Kidney (tissue), 13 donors: ENCODE measurements at regions not wholly inside any gene's neighbourhood (a gene's known extent, or its start where the extent isn't known, plus 50 kb on each side); places are given as distances from the start of the nearest gene placed in this dataset.

Experiments
- DNase-seq, 5 donors: peaks; one replicate each; pipeline ENCODE4 v3.0.0-alpha.2; 2013 to 2020
- FAIRE-seq: peaks from 2 replicates; lab custom pipeline; 2012; peaks lifted over from hg19 to GRCh38; lab: Jason Lieb, UNC
- H3K27ac ChIP-seq, 2 donors: one replicate each; pipeline ENCODE4 v1.7.0; 2013; ENCODE audit warnings: low read depth in 2 of 2, low read length in 2 of 2, inconsistent platforms in 1 of 2
- H3K27me3 ChIP-seq: one replicate; pipeline ENCODE4 v1.7.1; 2013; ENCODE audit warnings: low read length, inconsistent platforms; ENCODE audit not compliant: control insufficient read depth, insufficient read depth
- H3K36me3 ChIP-seq, 3 donors: one replicate each; pipeline versions ENCODE4 v1.7.0 to v1.7.1; 2013; ENCODE audit warnings: low read length in 3 of 3, control low read depth in 1 of 3, inconsistent platforms in 1 of 3; ENCODE audit not compliant: insufficient read depth in 3 of 3, control insufficient read depth in 2 of 3
- H3K4me1 ChIP-seq, 3 donors: one replicate each; pipeline versions ENCODE4 v1.7.0 to v1.7.1; 2013; ENCODE audit warnings: low read length in 3 of 3, inconsistent platforms in 1 of 3, low read depth in 1 of 3; ENCODE audit not compliant: control insufficient read depth in 2 of 3, insufficient read depth in 2 of 3
- H3K4me3 ChIP-seq, 3 donors: one replicate each; pipeline versions ENCODE4 v1.7.0 to v1.8.1; 2013; ENCODE audit warnings: low read length in 3 of 3, control low read depth in 1 of 3, inconsistent platforms in 1 of 3
- H3K9ac ChIP-seq, 3 donors: one replicate each; pipeline versions ENCODE4 v1.7.0 to v1.7.1; 2013; ENCODE audit warnings: low read length in 3 of 3, control low read depth in 1 of 3, inconsistent platforms in 1 of 3
- H3K9me3 ChIP-seq, 3 donors: one replicate each; pipeline versions ENCODE4 v1.7.0 to v1.7.1; 2013; ENCODE audit warnings: low read length in 3 of 3, control low read depth in 1 of 3, inconsistent platforms in 1 of 3; ENCODE audit not compliant: control insufficient read depth in 2 of 3, insufficient read depth in 1 of 3
- CTCF ChIP-seq: IDR thresholded peaks from 3 replicates; pipeline ENCODE4 v1.5.1; 2012; ENCODE audit warnings: mild to moderate bottlenecking, moderate library complexity, borderline replicate concordance; ENCODE audit not compliant: insufficient read depth; ENCODE audit errors: extremely low read depth
- intact Hi-C: fragments of 100-400 bp; cut with DNase I; formaldehyde crosslinking; loops from one replicate; pipeline ENCODE4 v1.11.1; 2022
- donor health status: control.
- donor health status: control.
- donor health status: control.
- donor health status: control.
- donor health status: control.
- donor health status: DM: yes; HTN: yes; CAD: no.
- donor health status: Normal renal cell carcinoma (clear cell type).

GRCh38 chr11:70811915-70812314, 413.6 kb downstream of the CTTN start:
- no peaks in the 10 kb centered on the region for H3K27me3 ChIP-seq
- no peak for TF ChIP-seq CTCF
- DNase-seq (no peak), FAIRE-seq (no peak)
- H3K4me1 ChIP-seq: no peaks in the 10 kb centered on the region
- peaks cover 0 to 9% (median 8%) of the 10 kb centered on the region in 3 donors for H3K36me3 ChIP-seq
- intact Hi-C loops: no loop called here
- H3K9ac ChIP-seq: no peak overlapping the region
- no peaks in the 10 kb centered on the region for H3K9me3 ChIP-seq
- no peak overlapping the region for H3K4me3 ChIP-seq
- H3K27ac ChIP-seq: no peak overlapping the region

GRCh38 chr11:70812472-70812871, 414.1 kb downstream of the CTTN start:
- no peak for FAIRE-seq

GRCh38 chr11:70813651-70814050, 415.3 kb downstream of the CTTN start:
- H3K9me3 ChIP-seq: no peaks in the 10 kb centered on the region
- FAIRE-seq: no peak
- no peak for TF ChIP-seq CTCF
- no peak overlapping the region for H3K4me3 ChIP-seq
- no peak overlapping the region for H3K9ac ChIP-seq
- DNase-seq: no peak
- intact Hi-C loops: no loop called here
- H3K27ac ChIP-seq: no peak overlapping the region
- no peaks in the 10 kb centered on the region for H3K4me1 ChIP-seq
- no peaks in the 10 kb centered on the region for H3K27me3 ChIP-seq
- peaks cover 0 to 8% (median 7%) of the 10 kb centered on the region in 3 donors for H3K36me3 ChIP-seq

More at GRCh38 chr11:70812472-70812871, 414.1 kb downstream of the CTTN start:
- Histone ChIP-seq H3K27ac (no peak overlapping the region), H3K27me3 (no peaks in the 10 kb centered on the region), H3K36me3 (peaks cover 0 to 8% (median 7%) of the 10 kb centered on the region in 3 donors), H3K4me1 (no peaks in the 10 kb centered on the region), H3K9ac (no peak overlapping the region), H3K4me3 (no peak overlapping the region), H3K9me3 (no peaks in the 10 kb centered on the region)
- intact Hi-C loops: no loop called here
- no peak for TF ChIP-seq CTCF
- no peak for DNase-seq

- Histone ChIP-seq H3K27me3 (no peaks in the 10 kb centered on the region), H3K4me3 (no peak overlapping the region), H3K9ac (no peak overlapping the region), H3K27ac (no peak overlapping the region), H3K9me3 (no peaks in the 10 kb centered on the region), H3K36me3 (peaks cover 0 to 7% (median 0%) of the 10 kb centered on the region in 3 donors), H3K4me1 (no peaks in the 10 kb centered on the region)
- FAIRE-seq (no peak), DNase-seq (peak in 1 of 5 donors; percentile 62)
- no peak for TF ChIP-seq CTCF
- intact Hi-C loops: no loop called here
Observed at GRCh38 chr11:70815485-70815832, 417.1 kb downstream of the CTTN start.
